MV-4-11 (cell line): ENCODE measurements at regions not wholly inside any gene's neighbourhood (a gene's known extent, or its start where the extent isn't known, plus 50 kb on each side); places are given as distances from the start of the nearest gene placed in this dataset.
"Not testable (repeated sequence)": the region's sequence is repeated elsewhere in the genome, so short reads cannot be mapped to it uniquely, and the experiment has no call there.

Experiments
- DNase-seq: peaks from one replicate; lab custom pipeline; 2025; lab: John Stamatoyannopoulos, UW

DNA sequence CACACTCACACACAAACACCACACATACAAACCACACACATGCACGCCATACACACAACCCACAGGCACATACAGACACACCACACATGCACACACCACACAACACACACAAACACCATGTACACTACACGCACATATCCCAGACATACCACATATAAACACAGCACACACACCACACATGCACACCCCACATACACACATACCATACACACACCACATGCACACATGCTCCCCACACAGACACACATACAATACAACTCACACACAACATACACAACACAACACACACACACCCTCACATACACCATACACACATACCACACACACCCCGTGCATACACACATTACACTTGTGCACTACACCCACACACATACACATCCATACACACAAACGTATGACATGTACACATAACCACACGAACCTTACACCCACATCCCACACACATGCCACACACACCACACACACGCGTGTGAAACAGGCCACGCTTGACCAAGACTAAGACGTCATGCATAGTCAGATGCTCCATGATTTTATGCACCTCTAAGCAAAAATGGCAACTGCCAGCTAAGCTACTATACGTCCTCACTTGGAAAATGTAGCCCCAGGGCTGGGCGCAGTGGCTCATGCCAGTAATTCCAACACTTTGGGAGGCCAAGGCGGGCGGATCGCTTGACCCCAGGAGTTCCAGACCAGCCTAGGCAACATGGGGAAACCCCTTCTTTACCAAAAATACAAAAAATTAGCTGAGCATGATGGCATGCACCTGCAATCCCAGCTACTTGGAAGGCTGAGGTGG is 77.4 kb upstream of the TMPRSS2 start:
- no peak for DNase-seq

DNA sequence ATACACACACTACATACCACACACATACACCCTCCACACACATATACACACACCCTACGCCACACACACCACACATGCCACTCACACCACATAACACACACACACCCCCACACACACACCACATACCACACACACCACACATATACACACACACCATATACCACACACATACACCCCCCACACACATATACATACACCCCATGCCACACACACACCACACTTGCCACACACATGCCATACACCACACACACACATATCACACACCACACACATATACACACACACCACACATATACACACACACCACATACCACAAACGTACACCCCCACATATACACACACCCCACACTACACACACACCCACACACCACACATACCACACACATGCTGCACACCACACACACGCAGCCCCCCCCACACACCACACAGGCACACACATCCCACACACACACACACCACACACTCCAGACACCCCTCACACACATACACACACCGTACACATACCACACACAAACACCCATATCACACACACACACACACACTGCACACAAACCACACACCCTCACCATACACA is 76.7 kb upstream of the TMPRSS2 start:
- no peak for DNase-seq

- DNase-seq: no peak
Observed at GRCh38 chr21:41583274-41583790, 75.4 kb upstream of the TMPRSS2 start.

DNA sequence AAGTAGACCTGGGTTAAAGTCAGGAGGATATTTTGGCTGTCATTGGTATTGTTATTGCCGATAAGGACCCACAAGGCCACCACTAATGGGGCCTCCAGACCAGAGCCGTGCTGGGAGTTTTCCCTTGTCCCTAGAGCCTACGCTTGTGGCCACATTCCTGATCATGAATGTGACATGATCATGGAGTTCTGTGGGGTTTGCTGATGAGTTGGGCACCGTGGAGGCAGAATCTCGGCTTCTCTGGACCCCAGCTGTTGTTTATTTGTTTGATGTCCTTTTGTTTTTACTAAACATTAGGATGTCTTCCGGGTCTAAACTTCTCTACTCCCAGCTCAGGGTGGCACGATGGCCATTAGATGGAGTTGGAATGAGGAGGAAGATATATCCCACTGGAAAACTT is 74.9 kb upstream of the TMPRSS2 start:
- no peak for DNase-seq

DNA sequence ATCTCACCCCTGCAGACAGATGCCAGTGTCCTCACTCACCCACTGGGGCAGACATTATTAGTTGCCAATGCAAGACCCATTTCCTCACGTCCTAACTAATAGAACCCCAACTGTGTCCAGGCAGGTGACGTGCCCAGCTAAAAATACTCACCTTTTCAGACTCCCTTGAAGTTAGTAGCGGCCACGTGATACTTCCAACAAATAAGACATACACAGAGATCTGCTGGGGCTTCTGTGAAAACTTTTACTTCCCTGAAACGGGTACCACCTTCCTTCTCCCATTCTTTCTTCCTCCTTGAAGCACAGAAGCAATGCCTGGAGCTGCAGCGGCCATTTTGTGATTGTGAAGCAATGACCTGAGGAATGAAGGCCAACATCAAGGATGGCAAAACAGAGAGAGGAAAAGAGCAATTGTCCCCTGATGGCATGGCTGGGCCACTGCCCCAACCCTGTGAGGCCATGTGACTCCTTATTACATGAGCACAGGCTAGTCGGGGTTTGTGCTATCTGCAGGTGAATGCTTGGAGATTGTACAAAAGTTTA is 74.4 kb upstream of the TMPRSS2 start:
- DNase-seq: no peak

- no peak for DNase-seq
Observed at GRCh38 chr21:41581592-41582228, 73.8 kb upstream of the TMPRSS2 start.

DNA sequence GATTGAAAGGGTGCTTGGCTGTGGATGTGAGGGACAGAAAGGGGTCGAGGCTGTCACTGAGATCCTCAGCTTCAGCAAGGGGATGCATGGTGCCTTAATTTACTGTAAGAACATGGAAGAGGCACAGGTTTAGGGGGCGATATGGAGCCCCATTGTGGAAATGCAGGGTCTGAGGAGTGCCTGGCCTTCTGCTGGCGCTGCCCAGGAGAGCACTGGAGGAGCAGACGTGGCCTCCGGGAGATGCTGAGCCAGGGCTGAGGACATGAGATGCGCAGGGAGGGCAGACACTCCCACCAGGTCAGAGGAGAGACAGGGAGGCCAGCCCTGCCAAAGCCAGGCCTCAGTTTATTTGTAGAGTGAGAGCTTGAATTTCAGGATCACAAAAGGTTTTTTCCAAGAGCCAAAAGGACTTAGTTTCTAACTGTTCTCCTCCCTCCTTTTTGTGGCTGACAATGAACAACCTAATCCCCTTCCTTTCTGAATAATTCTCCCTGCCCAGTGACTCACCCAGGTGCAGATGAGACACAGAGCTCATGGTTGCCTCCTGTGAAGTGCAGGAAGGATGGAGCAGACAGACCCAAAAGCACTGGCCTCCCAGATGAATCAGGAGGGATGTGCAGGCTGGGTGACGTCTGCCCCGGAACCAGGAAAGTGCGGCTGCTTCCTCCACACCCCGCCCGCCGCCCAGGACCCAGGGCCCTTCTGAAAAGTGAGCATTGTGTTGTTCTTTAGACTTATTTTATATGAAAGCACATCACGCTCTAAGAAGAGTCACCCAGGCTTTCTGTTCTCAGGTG is 73.0 kb upstream of the TMPRSS2 start:
- DNase-seq: no peak

DNA sequence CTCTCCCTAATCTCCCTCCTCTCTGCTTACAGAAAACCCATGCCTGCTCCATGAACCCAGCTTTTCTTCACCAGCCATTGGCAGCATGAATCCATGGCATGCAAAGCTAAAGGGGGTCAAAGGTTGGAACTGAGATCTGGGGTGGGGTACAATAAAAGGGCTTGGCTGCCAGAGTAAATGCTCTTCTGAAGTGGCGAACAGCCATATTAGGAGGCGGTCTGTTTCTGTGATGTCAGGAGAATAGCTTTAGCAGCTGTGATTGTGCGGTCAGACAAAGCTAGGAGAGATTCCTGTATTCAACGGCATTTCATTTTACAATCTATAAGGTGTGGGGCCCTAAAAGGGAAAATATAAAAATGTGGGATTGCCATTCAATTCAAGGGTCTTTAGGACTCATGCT is 71.7 kb upstream of the TMPRSS2 start:
- no peak for DNase-seq

DNA sequence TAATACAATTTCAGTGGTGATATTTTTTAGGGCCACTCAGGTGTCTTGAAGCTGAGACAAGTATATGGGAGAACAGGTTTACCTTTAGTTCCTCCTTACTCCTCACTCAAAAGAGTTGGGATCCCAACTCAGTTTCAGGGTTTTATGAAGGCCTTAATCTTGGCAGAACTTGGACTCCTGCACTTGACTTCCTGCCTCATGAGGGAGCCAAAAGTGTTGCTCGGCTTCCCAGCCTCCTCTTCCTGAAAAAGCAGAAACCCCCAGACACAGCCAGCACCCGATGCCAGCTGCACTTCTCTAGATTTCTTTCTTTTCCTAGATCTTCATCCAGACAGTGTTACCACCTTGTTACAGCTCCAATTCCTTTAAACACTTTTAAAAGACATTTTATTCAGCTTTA is 70.8 kb upstream of the TMPRSS2 start:
- DNase-seq: peak; percentile 29

GRCh38 chr21:41578083-41578482 is 70.1 kb upstream of the TMPRSS2 start:
- no peak for DNase-seq

- no peak for DNase-seq
Observed at GRCh38 chr21:41576013-41576615, 68.2 kb upstream of the TMPRSS2 start.

DNA sequence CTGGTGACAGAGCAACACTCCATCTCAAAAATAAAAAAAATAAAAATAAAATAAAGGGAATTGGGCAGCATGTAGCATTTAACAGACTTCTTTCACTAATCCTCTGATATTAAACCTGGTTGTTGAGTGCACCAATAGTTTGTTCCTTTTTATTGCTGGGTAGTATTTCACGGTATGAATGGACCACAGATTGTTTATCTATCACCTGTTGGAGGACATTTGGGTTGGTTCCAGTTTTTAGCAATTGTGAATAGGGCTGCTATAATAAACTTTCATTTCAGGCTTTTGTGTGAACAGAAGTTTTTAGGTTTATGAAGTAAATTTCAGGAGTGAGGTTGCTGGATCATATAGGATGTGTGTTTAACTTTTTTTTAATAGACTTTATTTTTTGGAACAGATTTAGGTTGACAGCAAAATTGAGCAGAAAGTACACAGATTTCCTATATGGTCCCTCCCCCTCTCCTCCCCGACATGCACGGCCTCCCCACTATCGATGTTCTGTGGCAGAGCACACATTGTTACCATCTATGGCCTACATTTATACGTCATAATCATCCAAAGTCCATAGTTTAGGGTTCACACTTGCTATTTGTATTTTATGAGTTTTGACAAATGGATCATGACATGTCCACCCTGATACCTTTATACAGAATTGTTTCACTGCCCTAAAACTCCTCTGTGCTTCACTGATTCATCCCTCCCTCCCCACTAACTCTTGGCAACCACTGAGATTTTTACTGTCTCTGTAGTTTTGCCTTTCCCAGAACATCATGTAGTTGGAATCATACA is 66.1 kb upstream of the TMPRSS2 start:
- DNase-seq: no peak

DNA sequence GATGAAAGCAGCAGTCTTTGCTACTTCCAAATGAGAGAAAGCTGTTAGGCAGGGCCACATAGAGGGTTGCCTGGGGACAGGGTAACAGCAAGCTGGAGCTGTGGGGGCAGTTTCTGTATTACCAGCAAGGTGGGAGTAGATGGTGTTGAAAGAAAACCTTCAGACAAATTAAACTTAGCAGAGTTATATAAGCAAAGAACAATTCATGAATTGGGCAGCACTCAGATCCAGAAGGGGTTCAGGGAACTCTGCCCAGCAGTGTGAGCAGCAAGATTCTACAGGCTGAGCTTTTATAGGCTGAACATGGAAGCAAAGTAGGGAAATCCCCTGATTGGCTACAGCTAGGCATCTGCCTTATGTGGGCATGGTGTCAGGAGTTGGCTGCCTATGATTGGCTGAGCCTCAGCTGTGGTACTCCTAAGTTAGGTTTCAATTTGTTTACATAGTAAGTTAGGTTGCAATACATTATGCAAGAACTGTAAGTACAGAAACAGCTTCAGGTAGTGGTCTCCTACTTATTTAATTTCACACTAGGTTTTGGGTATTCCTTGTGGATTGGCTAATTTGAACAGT is 64.1 kb upstream of the TMPRSS2 start:
- DNase-seq: no peak

- DNase-seq: peak; percentile 81
Observed at GRCh38 chr21:41570791-41571355, 62.9 kb upstream of the TMPRSS2 start.

GRCh38 chr21:41568606-41569385 is 60.8 kb upstream of the TMPRSS2 start:
- DNase-seq: no peak

DNA sequence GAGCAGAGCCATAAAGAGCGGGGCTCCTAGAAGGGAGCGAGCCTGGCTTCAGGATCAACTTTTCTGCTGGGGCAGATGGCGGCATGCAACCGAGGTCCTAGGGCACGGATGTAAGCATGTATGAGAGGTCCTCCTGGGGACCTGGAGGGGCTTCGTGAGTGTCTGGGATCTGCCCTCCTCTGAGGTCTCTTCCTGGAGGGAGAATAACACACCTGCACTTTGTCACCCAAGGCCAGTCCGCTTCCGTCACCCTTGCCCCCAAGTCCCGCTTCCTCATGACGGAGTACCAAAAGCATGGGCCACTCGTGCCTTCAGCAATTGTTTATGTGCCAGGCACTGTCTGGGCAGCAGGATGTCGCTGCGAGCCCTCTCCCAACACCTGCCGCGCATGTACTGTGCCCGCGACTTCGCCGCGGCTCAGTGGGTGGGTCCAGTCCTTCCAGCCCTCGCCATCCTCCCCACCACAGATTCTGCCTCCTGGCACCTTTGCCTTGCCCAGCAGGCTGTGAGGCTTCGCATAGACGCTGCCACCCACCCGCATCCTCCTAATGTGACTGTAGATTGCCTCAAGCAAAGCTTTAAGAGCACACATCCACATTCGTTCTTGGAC is 60.0 kb upstream of the TMPRSS2 start:
- DNase-seq: no peak

DNA sequence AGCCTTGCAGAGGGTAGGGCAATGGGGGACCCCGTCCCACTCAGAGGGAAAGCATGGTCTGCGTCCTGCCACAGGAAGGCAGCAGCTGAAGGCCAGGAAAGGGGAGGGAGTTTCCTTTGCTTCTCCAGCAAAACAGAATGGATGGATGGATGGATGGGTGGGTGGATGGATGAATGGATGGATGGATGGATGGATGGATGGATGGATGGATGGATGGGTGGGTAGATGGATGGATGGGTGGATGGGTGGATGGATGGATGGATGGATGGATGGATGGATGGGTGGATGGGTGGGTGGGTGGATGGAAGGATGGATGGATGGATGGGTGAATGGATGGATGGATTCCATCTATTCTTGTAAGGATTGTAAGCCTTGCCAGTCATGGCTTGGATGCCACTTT is 59.3 kb upstream of the TMPRSS2 start:
- DNase-seq: not testable (repeated sequence)

- no peak for DNase-seq
Observed at GRCh38 chr21:41566500-41567014, 58.6 kb upstream of the TMPRSS2 start.

DNA sequence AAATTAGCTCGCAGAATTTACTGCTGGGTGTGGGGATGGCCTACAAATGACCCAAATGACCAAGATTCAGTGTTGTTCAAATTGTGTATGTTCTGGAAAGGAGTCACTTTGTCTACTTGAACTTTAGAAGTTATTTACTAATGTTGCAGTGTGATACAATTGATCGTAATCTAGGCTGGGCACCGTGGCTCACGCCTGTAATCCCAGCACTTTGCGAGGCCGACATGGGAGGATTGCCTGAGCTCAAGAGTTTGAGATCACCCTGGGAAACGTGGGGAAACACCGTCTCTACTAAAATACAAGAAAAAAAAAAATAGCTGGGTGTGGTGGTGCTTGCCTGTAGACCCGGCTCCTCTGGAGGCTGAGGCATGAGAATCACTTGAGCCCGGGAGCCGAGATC is 57.6 kb upstream of the TMPRSS2 start:
- no peak for DNase-seq
